Mesenchymal stem cell (in vitro differentiated cells and primary cell): ENCODE measurements at regions not wholly inside any gene's neighbourhood (a gene's known extent, or its start where the extent isn't known, plus 50 kb on each side); places are given as distances from the start of the nearest gene placed in this dataset.

Experiments used
- DNase-seq: peaks from one replicate; pipeline ENCODE4 v3.0.0-alpha.2; 2013
- H2AFZ ChIP-seq: one replicate; pipeline ENCODE4 v1.6.1; 2013; ENCODE audit warnings: low read depth, mild to moderate bottlenecking, control low read depth, inconsistent platforms, low read length, moderate library complexity
- H2AK5ac ChIP-seq: 2 replicates; pipeline ENCODE4 v1.6.1; 2013; ENCODE audit warnings: low read length, moderate library complexity, mild to moderate bottlenecking, inconsistent platforms; ENCODE audit not compliant: severe bottlenecking
- H2BK120ac ChIP-seq: one replicate; pipeline ENCODE4 v1.6.1; 2013; ENCODE audit warnings: low read depth, mild to moderate bottlenecking, inconsistent platforms, low read length, moderate library complexity
- H2BK12ac ChIP-seq, 2 experiments: one replicate each; pipeline ENCODE4 v1.6.1; 2013; ENCODE audit warnings: inconsistent platforms in 2 of 2, low read length in 2 of 2, mild to moderate bottlenecking in 2 of 2, moderate library complexity in 2 of 2, control low read depth in 1 of 2
- H2BK15ac ChIP-seq: one replicate; pipeline ENCODE4 v1.6.1; 2013; ENCODE audit warnings: mild to moderate bottlenecking, low read depth, inconsistent platforms; ENCODE audit not compliant: poor library complexity, severe bottlenecking
- H2BK5ac ChIP-seq: 2 replicates; pipeline ENCODE4 v1.6.1; 2013; ENCODE audit warnings: low read depth, mild to moderate bottlenecking, low read length, control low read depth, inconsistent platforms; ENCODE audit not compliant: poor library complexity, severe bottlenecking
- H3K14ac ChIP-seq, 2 experiments: one replicate each; pipeline ENCODE4 v1.6.1; 2013; ENCODE audit warnings: inconsistent platforms in 2 of 2, low read length in 2 of 2, control low read depth in 1 of 2, mild to moderate bottlenecking in 1 of 2, moderate library complexity in 1 of 2
- H3K18ac ChIP-seq, 2 experiments: one replicate each; pipeline ENCODE4 v1.6.1; 2013; ENCODE audit warnings: inconsistent platforms in 2 of 2, low read length in 2 of 2, control low read depth in 1 of 2, low read depth in 1 of 2, mild to moderate bottlenecking in 1 of 2
- H3K23ac ChIP-seq, 2 experiments: one replicate each; pipeline ENCODE4 v1.6.1; 2013; ENCODE audit warnings: inconsistent platforms in 2 of 2, low read length in 2 of 2, mild to moderate bottlenecking in 2 of 2, moderate library complexity in 2 of 2, control low read depth in 1 of 2
- H3K27ac ChIP-seq: 2 replicates; pipeline ENCODE4 v1.5.1; 2013; ENCODE audit warnings: mild to moderate bottlenecking, moderate library complexity, low read length, control low read depth, inconsistent platforms; ENCODE audit not compliant: poor library complexity, severe bottlenecking
- H3K27me3 ChIP-seq, 2 experiments: 2 replicates each; pipeline versions ENCODE4 v1.6.1 to v1.7.0; 2013; ENCODE audit warnings: low read length in 2 of 2, mild to moderate bottlenecking in 2 of 2, moderate library complexity in 2 of 2, control low read depth in 1 of 2, inconsistent platforms in 1 of 2; ENCODE audit not compliant: control insufficient read depth in 1 of 2, insufficient read depth in 1 of 2
- H3K36me3 ChIP-seq, 2 experiments: 2 replicates each; pipeline versions ENCODE4 v1.6.1 to v1.7.0; 2013; ENCODE audit warnings: low read length in 2 of 2, control low read depth in 1 of 2, inconsistent platforms in 1 of 2, low read depth in 1 of 2, mild to moderate bottlenecking in 1 of 2; ENCODE audit not compliant: insufficient read depth in 2 of 2, control insufficient read depth in 1 of 2
- H3K4ac ChIP-seq, 2 experiments: one replicate each; pipeline ENCODE4 v1.6.1; 2013; ENCODE audit warnings: inconsistent platforms in 2 of 2, low read length in 2 of 2, mild to moderate bottlenecking in 2 of 2, moderate library complexity in 2 of 2, control low read depth in 1 of 2, low read depth in 1 of 2
- H3K4me1 ChIP-seq: 2 replicates; pipeline ENCODE4 v1.6.1; 2013; ENCODE audit warnings: low read depth, low read length, control low read depth; ENCODE audit not compliant: control insufficient read depth, insufficient read depth
- H3K4me2 ChIP-seq: 2 replicates; pipeline ENCODE4 v1.6.1; 2013; ENCODE audit warnings: low read length, mild to moderate bottlenecking, inconsistent platforms; ENCODE audit not compliant: poor library complexity, severe bottlenecking
- H3K4me3 ChIP-seq, 2 experiments: 2 replicates each; pipeline versions ENCODE4 v1.5.1 to v1.7.0; 2013; ENCODE audit warnings: low read length in 2 of 2, mild to moderate bottlenecking in 2 of 2, control low read depth in 1 of 2, low read depth in 1 of 2; ENCODE audit not compliant: insufficient read depth in 1 of 2
- H3K79me1 ChIP-seq: replicated peaks from 2 replicates; pipeline ENCODE4 v1.6.1; 2013; ENCODE audit warnings: mild to moderate bottlenecking, control low read depth, low read length, inconsistent platforms; ENCODE audit not compliant: poor library complexity, severe bottlenecking
- H3K9ac ChIP-seq: 2 replicates; pipeline ENCODE4 v1.7.0; 2013; ENCODE audit warnings: mild to moderate bottlenecking, low read length, moderate library complexity
- H3K9me3 ChIP-seq: 2 replicates; pipeline ENCODE4 v1.7.0; 2013; ENCODE audit warnings: mild to moderate bottlenecking, low read length; ENCODE audit not compliant: control insufficient read depth
- H4K8ac ChIP-seq: one replicate; pipeline ENCODE4 v1.6.1; 2013; ENCODE audit warnings: inconsistent platforms, mild to moderate bottlenecking, low read length, moderate library complexity
- H4K91ac ChIP-seq: one replicate; pipeline ENCODE4 v1.6.1; 2013; ENCODE audit warnings: mild to moderate bottlenecking, low read length, inconsistent platforms
- WGBS: methylation state at CpG from one replicate; pipeline ENCODE4 v1.1.7; 2013; ENCODE audit warnings: mixed read lengths; 5-methylcytosine and 5-hydroxymethylcytosine counted together

- no peak overlapping the region for H3K23ac ChIP-seq
- H3K4ac ChIP-seq: no peak overlapping the region
- no peak overlapping the region for H4K91ac ChIP-seq
- 50% methylated on average over 1 of the region's 1 CpG for WGBS
- H2BK120ac ChIP-seq: no peak overlapping the region
- no peak overlapping the region for H2BK5ac ChIP-seq
- no peaks in the 10 kb centered on the region for H3K79me1 ChIP-seq
- H3K4me1 ChIP-seq: no peaks in the 10 kb centered on the region
- no peak overlapping the region for H2AFZ ChIP-seq
- H3K27ac ChIP-seq: no peak overlapping the region
- H3K27me3 ChIP-seq: no peaks in the 10 kb centered on the region
- no peaks in the 10 kb centered on the region for H3K36me3 ChIP-seq
- H2BK12ac ChIP-seq: no peak overlapping the region
- no peak overlapping the region for H3K4me2 ChIP-seq
- H2BK15ac ChIP-seq: no peak overlapping the region
- H2AK5ac ChIP-seq: no peak overlapping the region
- DNase-seq: no peak
- H3K18ac ChIP-seq: no peak overlapping the region
- no peak overlapping the region for H3K14ac ChIP-seq
- peak overlapping the region in 1 of 2 experiments; percentile 36 for H3K4me3 ChIP-seq
- no peak overlapping the region for H3K9ac ChIP-seq
- H4K8ac ChIP-seq: no peak overlapping the region
- peaks cover 26% of the 10 kb centered on the region for H3K9me3 ChIP-seq
Observed at GRCh38 chr4:11132478-11132877, 296.2 kb downstream of the HS3ST1 start.

GRCh38 chr4:11131491-11131890 is 297.2 kb downstream of the HS3ST1 start:
- Histone ChIP-seq H3K4me1 (no peaks in the 10 kb centered on the region), H4K8ac (no peak overlapping the region), H2BK5ac (no peak overlapping the region), H2AFZ (no peak overlapping the region), H3K79me1 (no peaks in the 10 kb centered on the region), H3K4me3 (peak overlapping the region in 1 of 2 experiments; percentile 42), H2BK15ac (no peak overlapping the region), H2AK5ac (no peak overlapping the region), H3K9ac (no peak overlapping the region), H2BK12ac (no peak overlapping the region), H2BK120ac (no peak overlapping the region), H3K27me3 (no peaks in the 10 kb centered on the region), H3K14ac (no peak overlapping the region), H3K9me3 (peaks cover 26% of the 10 kb centered on the region), H3K27ac (no peak overlapping the region), H3K36me3 (no peaks in the 10 kb centered on the region), H3K18ac (no peak overlapping the region), H3K23ac (no peak overlapping the region), H3K4ac (no peak overlapping the region), H3K4me2 (no peak overlapping the region), H4K91ac (no peak overlapping the region)
- DNase-seq: no peak
- WGBS: 88% methylated on average over 3 of the region's 3 CpGs

- Histone ChIP-seq H3K4me3 (no peak overlapping the region), H3K36me3 (no peaks in the 10 kb centered on the region), H3K14ac (no peak overlapping the region), H4K91ac (no peak overlapping the region), H2AK5ac (no peak overlapping the region), H3K4ac (no peak overlapping the region), H2BK12ac (no peak overlapping the region), H4K8ac (no peak overlapping the region), H3K9ac (no peak overlapping the region), H3K9me3 (peaks cover 26% of the 10 kb centered on the region), H2BK15ac (no peak overlapping the region), H3K79me1 (no peaks in the 10 kb centered on the region), H3K27ac (no peak overlapping the region), H2BK120ac (no peak overlapping the region), H3K27me3 (no peaks in the 10 kb centered on the region), H2AFZ (no peak overlapping the region), H3K4me1 (no peaks in the 10 kb centered on the region), H2BK5ac (no peak overlapping the region), H3K23ac (no peak overlapping the region), H3K18ac (no peak overlapping the region), H3K4me2 (no peak overlapping the region)
- peak; percentile 51 for DNase-seq
- WGBS: 74% methylated on average over 4 of the region's 4 CpGs
Observed at GRCh38 chr4:11130195-11130970, 298.3 kb downstream of the HS3ST1 start.

- Histone ChIP-seq H3K14ac (no peak overlapping the region), H3K27me3 (no peaks in the 10 kb centered on the region), H2AFZ (no peak overlapping the region), H3K79me1 (no peaks in the 10 kb centered on the region), H4K8ac (no peak overlapping the region), H3K27ac (no peak overlapping the region), H3K23ac (no peak overlapping the region), H3K4me3 (no peak overlapping the region), H4K91ac (no peak overlapping the region), H3K36me3 (no peaks in the 10 kb centered on the region), H3K4ac (no peak overlapping the region), H2AK5ac (no peak overlapping the region), H2BK5ac (no peak overlapping the region), H3K9me3 (peaks cover 5% of the 10 kb centered on the region), H3K18ac (no peak overlapping the region), H3K9ac (no peak overlapping the region), H2BK120ac (no peak overlapping the region), H3K4me2 (no peak overlapping the region), H2BK15ac (no peak overlapping the region), H2BK12ac (no peak overlapping the region), H3K4me1 (no peaks in the 10 kb centered on the region)
- no peak for DNase-seq
- WGBS: no CpG with 5 or more reads among the region's 2 CpGs
Observed at GRCh38 chr4:11120435-11120834, 308.3 kb downstream of the HS3ST1 start.
